Stimulated activated naive CD8-positive, alpha-beta T cell treated with anti-CD3 and anti-CD28 coated beads, Interleukin-15, Interleukin-2, amounts not matched to agents 100 ng/mL and 50 ng/mL, for 24 hours (primary cell): ENCODE measurements at regions not wholly inside any gene's neighbourhood (a gene's known extent, or its start where the extent isn't known, plus 50 kb on each side); places are given as distances from the start of the nearest gene placed in this dataset.

Experiments used
- H3K27ac Mint-ChIP-seq: one replicate; pipeline ENCODE4 v1.8.0; 2021; ENCODE audit warnings: mild to moderate bottlenecking, mixed read lengths
- H3K27me3 Mint-ChIP-seq: one replicate; pipeline ENCODE4 v1.8.0; 2021; ENCODE audit warnings: mixed read lengths
- H3K36me3 Mint-ChIP-seq: one replicate; pipeline ENCODE4 v1.8.0; 2021; ENCODE audit warnings: low read depth, mixed read lengths
- H3K4me1 Mint-ChIP-seq: one replicate; pipeline ENCODE4 v1.8.0; 2021; ENCODE audit warnings: low read depth, mixed read lengths
- H3K4me3 Mint-ChIP-seq: one replicate; pipeline ENCODE4 v1.8.0; 2021; ENCODE audit warnings: mild to moderate bottlenecking, mixed read lengths
- H3K9me3 Mint-ChIP-seq: one replicate; pipeline ENCODE4 v1.8.0; 2021; ENCODE audit warnings: mixed read lengths

DNA sequence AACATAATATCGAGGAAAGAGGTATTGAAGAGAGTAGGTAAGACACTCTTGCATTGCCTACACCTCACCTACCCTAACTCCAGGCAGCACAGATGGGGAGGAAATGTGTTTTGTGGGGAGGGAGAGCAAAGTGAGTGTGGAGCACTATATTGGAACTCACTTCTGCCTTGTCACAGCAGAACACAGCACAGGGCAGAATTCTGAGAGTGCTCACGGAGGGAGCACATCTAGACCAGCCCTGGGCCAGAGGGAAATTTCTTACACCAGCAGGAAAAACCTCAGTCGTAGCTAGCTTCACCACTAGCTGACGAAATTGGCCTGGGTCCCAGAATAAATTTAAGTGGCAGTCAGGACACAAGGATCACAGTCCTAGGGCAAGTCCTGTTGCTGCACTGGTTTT, 517.3 kb downstream of the TMA16 start:
- no peak overlapping the region for H3K27ac Mint-ChIP-seq
- no peaks in the 10 kb centered on the region for H3K27me3 Mint-ChIP-seq
- H3K9me3 Mint-ChIP-seq = no peaks in the 10 kb centered on the region
- no peaks in the 10 kb centered on the region for H3K4me1 Mint-ChIP-seq
- no peak overlapping the region for H3K4me3 Mint-ChIP-seq
- no peaks in the 10 kb centered on the region for H3K36me3 Mint-ChIP-seq

DNA sequence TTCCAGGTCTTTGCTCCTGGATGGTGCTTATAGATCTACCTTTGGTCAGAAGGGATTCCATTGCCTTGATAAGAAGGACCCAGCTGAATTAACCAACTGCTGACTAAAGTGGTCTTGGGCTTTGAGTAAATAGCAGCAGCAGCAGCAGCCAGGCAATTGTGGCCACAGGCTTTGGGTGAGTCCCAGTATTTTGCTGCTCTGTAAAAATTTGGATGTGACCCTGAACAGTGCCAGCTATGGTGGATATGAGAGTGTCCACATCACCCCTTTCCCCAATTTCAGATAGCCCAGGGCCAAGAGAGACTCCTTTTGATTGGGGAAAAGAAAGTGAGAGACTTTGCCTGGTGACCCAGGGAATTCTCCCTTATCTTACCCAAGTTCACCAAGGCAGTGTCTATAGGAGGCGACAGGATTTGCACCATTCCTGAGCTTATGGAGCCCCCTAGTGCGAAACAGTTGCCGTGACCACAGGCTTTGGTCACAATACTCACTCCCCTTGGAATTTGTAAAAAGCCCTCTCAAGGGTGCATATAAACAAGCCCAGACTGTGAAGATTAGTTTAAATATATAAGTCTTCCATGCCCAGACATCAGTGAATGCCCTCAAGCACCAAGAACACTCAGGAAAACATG, 518.0 kb downstream of the TMA16 start:
- H3K27ac Mint-ChIP-seq = no peak overlapping the region
- H3K36me3 Mint-ChIP-seq = no peaks in the 10 kb centered on the region
- H3K4me1 Mint-ChIP-seq = no peaks in the 10 kb centered on the region
- no peaks in the 10 kb centered on the region for H3K9me3 Mint-ChIP-seq
- H3K27me3 Mint-ChIP-seq = no peaks in the 10 kb centered on the region
- H3K4me3 Mint-ChIP-seq = no peak overlapping the region

DNA sequence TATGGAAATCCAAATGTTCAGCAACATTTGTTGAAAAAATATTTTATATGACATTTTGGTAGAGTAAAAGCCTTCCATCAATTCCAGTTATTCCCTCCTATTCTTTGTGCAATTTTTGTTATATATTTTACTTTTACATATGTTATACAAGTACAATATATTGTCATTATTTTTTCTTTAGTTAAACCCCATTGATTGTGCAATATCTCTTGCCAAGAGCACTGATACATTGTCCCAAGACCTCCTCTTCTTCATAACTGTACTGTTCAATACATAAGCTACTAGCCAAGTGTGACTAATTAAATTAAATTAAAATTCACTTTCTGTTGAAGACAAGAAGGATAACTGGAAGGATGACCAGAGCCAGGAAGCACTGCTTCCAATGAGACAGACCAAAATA, 527.5 kb downstream of the TMA16 start:
- Mint-ChIP-seq H3K4me1 (no peaks in the 10 kb centered on the region), H3K9me3 (no peaks in the 10 kb centered on the region), H3K27ac (no peak overlapping the region), H3K4me3 (no peak overlapping the region), H3K27me3 (no peaks in the 10 kb centered on the region), H3K36me3 (no peaks in the 10 kb centered on the region)

DNA sequence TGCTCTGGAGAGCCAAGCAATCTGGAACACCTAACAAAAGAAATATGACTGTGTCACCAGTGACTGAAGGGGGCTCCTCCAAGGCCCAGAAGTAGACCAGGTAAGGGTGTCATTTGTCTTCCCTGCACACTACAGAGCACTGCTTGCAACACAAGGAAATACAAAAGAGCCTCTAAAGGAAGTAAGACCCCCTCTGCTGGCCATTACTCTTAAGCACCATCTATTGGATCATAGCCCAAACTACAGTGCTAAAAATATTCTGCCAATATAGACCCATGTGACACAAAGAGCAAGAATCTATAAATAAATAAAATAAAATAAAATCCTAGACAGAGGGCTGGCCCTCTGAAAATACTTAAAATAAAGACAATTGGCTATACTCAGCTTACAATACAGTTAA, 528.7 kb downstream of the TMA16 start:
- Mint-ChIP-seq H3K27ac (no peak overlapping the region), H3K4me1 (no peaks in the 10 kb centered on the region), H3K4me3 (no peak overlapping the region), H3K9me3 (no peaks in the 10 kb centered on the region), H3K36me3 (no peaks in the 10 kb centered on the region), H3K27me3 (no peaks in the 10 kb centered on the region)

DNA sequence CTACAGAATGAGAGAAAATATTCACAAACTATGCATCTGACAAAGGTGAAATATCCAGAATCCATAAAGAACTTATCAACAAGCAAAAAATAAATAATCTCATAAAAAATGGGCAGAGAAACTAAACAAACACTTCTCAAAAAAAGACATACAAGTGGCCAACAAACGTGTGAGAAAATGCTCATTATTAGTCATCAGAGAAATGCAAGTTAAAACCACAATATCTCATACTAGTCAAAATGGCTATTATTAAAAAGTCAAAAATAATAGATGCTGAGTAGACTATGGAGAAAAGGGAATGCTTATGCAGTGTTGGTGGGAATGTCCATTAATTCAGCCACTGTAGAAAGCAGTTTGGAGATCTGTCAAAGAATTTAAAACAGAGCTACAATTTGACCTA, 533.3 kb downstream of the TMA16 start:
- Mint-ChIP-seq H3K36me3 (no peaks in the 10 kb centered on the region), H3K27ac (no peak overlapping the region), H3K9me3 (peaks cover 5% of the 10 kb centered on the region), H3K4me3 (no peak overlapping the region), H3K4me1 (no peaks in the 10 kb centered on the region), H3K27me3 (no peaks in the 10 kb centered on the region)

DNA sequence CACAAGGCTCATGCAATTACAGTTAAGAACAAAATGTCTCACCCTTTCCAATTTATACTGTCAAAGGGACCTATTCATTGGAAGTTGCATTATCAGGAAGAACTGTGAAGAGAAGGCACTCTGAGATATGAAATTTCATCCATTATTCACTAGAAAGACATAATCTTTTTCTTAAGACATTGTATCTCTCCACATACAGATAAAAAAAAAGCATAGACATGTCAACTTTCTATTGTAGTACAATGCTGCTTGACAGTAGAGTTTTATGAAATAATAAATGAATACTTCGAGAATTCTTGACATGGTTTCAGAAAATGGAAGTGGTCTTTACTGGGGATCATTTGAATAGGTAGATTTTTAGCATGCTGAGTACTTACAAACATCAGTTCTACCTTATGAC, 545.0 kb downstream of the TMA16 start:
- Mint-ChIP-seq H3K27ac (no peak overlapping the region), H3K27me3 (no peaks in the 10 kb centered on the region), H3K4me1 (no peaks in the 10 kb centered on the region), H3K9me3 (peaks cover 12% of the 10 kb centered on the region), H3K4me3 (no peak overlapping the region), H3K36me3 (no peaks in the 10 kb centered on the region)

DNA sequence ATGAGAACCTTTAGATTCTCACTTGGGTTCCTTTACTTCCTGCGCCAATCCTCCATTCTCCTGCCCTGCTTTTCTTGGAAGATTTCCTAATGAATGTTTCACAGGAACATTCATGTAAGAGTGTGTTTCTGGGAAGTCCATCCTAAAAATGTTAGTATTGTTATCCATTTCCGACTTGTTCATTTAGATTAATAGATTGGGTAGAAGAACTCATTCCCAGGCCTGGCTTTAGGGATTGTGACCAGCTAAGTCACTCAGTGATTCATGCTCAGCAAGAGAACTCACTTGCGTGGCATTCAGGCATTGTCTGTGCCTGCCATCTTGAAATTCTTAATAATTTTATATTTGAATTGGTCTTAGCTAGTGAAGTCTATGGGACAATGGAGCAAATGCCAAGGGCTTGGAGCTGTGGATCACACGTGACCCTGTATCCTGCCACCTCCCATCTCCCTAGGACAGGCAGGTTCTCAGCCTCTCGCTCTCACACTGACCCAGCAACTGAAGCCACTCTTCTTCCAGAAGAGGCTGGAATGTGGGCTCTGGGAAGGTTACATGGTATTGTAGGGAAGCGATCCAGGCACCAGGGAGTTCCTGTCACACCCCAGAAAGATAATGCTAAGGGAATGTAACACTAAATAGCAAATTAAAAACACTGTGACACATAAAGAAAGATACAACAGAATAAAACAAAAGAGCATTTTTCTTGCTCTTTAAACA, 562.1 kb downstream of the TMA16 start:
- Mint-ChIP-seq H3K4me3 (no peak overlapping the region), H3K36me3 (no peaks in the 10 kb centered on the region)

DNA sequence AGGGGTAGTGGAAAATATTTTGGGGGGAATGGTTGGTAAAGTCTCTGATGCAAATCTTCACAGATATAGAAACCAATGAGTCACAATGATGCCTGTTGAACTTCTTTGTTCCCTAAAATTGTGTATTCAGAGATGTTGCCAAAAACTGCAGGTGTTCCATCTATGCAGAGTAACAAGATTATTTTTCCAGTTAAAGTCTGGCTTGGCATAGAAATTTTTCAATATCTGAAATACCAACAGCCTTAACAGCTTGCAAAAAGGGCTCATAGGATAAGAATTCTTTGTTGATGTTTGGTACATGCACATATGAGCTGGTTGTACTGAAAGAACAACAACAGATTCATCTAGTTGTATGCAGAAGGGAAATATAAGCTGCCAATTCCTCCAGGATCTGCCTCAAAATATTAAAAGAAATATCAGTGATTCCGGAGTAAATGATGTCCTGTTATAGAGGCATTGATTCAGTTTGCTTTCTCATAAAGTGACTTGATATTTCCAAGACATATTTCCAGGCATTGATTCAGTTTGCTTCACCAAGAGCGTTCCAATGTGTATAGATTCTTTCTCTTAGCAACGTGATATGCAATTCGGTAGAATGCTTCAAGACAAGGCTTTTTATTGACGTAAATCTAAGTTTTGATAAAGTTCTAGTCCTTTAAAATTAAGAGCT, 564.4 kb downstream of the TMA16 start:
- Mint-ChIP-seq H3K27me3 (no peaks in the 10 kb centered on the region), H3K9me3 (no peaks in the 10 kb centered on the region), H3K4me3 (no peak overlapping the region), H3K36me3 (no peaks in the 10 kb centered on the region), H3K4me1 (no peaks in the 10 kb centered on the region), H3K27ac (no peak overlapping the region)

More for the DNA sequence above, 562.1 kb downstream of the TMA16 start:
- Mint-ChIP-seq H3K9me3 (no peaks in the 10 kb centered on the region), H3K27me3 (no peaks in the 10 kb centered on the region), H3K4me1 (no peaks in the 10 kb centered on the region), H3K27ac (no peak overlapping the region)

DNA sequence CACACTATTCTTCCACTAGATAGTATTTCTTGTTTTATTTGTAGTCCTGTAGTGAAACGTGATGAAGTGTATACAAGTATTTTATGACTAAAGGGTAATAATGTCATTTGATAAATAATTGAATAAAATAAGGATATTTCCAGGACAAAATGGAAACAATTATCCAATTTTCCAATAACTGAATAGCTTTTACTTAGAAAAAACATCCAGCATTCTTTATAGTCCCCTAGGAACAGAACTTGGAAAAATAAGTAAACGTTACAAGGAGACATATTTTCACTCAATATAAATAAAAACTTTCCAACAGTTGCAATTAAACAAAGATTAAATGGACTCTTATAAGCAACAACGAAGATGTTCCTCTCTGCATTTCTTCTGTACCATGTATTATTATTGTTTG, 566.0 kb downstream of the TMA16 start:
- H3K36me3 Mint-ChIP-seq = no peaks in the 10 kb centered on the region
- H3K27ac Mint-ChIP-seq = no peak overlapping the region
- H3K4me3 Mint-ChIP-seq = no peak overlapping the region
- no peaks in the 10 kb centered on the region for H3K9me3 Mint-ChIP-seq
- no peaks in the 10 kb centered on the region for H3K27me3 Mint-ChIP-seq
- no peaks in the 10 kb centered on the region for H3K4me1 Mint-ChIP-seq

DNA sequence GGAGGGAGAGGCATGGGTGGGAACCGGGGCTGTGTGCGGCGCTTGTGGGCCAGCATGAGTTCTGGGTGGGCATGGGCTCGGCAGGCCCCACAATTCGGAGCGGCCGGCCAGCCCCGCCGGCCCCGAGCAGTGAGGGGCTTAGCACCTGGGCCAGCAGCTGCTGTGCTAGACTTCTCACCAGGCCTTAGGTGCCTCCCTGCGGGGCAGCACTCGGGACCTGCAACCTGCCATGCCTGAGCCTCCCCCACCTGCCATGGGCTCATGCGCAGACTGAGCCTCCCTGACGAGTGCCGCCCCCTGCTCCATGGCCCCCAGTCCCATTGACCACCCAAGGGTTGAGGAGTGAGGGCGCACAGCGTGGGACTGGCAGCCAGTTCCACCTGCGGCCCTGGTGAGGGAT, 573.9 kb downstream of the TMA16 start:
- Mint-ChIP-seq H3K27me3 (no peaks in the 10 kb centered on the region), H3K9me3 (peaks cover 13% of the 10 kb centered on the region), H3K4me3 (no peak overlapping the region), H3K4me1 (no peaks in the 10 kb centered on the region), H3K27ac (no peak overlapping the region), H3K36me3 (no peaks in the 10 kb centered on the region)

DNA sequence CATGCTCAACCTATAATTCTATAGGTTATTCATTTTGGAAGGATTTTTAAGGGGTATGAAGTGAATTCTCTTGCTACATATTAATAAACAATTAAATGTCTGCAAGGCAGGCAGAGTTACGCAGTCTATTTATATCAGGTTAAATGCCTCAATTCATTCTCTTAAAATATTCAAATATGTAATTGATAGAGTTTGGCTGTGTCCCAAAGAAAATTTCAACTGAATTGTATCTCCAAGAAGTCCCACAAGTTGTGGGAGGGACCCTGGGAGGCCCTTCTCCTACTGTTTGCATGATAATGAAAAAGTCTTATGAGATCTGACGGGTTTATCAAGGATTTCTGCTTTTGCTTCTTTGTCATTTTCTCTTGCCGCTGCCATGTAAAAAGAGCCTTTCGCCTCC, 576.1 kb downstream of the TMA16 start:
- peaks cover 13% of the 10 kb centered on the region for H3K9me3 Mint-ChIP-seq

DNA sequence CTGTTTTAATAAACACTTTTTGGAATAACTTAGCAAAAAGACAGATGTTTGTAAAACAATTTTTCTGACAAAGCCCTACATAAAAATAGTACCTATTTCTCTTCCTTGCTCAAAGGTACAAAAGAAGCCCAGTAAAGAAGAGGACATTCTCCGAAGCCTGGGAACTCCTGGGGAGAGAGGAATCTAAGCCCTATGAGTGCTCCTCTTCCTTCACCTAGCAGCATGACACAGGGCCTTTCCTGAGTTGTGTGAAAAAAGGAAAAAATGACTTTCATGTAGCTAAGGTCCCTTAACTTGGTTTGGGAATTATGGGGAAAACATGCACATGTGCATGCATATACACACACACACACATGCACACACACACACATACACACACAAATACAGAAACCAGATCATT, 586.9 kb downstream of the TMA16 start:
- no peak overlapping the region for H3K4me3 Mint-ChIP-seq
- H3K27ac Mint-ChIP-seq = no peak overlapping the region
- H3K36me3 Mint-ChIP-seq = no peaks in the 10 kb centered on the region
- no peaks in the 10 kb centered on the region for H3K4me1 Mint-ChIP-seq
- no peaks in the 10 kb centered on the region for H3K9me3 Mint-ChIP-seq
- no peaks in the 10 kb centered on the region for H3K27me3 Mint-ChIP-seq

More for the DNA sequence above, 576.1 kb downstream of the TMA16 start:
- no peaks in the 10 kb centered on the region for H3K27me3 Mint-ChIP-seq
- H3K4me1 Mint-ChIP-seq = no peaks in the 10 kb centered on the region
- no peak overlapping the region for H3K27ac Mint-ChIP-seq
- H3K36me3 Mint-ChIP-seq = no peaks in the 10 kb centered on the region
- H3K4me3 Mint-ChIP-seq = no peak overlapping the region

DNA sequence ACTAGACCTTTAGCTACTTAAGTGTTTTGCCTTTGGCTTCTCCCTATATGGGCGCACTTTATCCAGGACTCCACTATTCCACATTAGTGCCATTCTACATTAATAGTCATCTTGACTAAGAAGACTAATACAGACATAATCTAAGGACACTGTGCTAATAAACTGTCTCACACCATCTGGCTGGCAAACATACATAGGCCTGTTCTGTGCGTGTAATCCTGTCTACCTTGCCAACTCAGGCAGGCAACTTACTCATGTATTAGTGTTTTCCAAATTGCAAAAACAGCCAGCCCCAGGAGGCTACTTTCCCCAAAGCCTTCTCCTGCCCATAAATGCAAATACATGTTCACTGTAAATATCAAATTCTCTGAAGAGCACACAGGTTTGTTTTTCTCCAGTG, 587.3 kb downstream of the TMA16 start:
- Mint-ChIP-seq H3K9me3 (no peaks in the 10 kb centered on the region), H3K36me3 (no peaks in the 10 kb centered on the region), H3K4me3 (no peak overlapping the region), H3K27ac (no peak overlapping the region), H3K27me3 (no peaks in the 10 kb centered on the region), H3K4me1 (no peaks in the 10 kb centered on the region)

DNA sequence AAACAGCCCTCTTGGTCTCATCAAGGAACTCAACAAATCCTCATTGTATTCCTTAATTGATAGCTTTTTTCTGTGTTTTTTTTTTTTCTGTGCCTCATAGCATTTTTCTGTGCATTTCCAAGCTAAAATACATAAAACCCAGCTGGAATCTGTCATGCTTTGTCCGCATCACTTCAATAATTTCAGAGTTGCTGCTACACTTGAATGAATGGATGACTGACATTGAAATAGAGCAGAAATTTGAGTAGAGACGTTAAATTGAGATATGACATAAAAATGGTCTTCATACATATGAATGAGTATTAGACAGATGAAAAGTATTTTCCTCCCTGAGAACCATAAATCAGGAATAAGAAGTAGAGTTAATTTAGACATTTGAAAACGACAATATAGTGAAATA, 593.2 kb downstream of the TMA16 start:
- H3K9me3 Mint-ChIP-seq = no peaks in the 10 kb centered on the region
- H3K27ac Mint-ChIP-seq = no peak overlapping the region
- H3K4me3 Mint-ChIP-seq = no peak overlapping the region
- H3K36me3 Mint-ChIP-seq = no peaks in the 10 kb centered on the region
- no peaks in the 10 kb centered on the region for H3K27me3 Mint-ChIP-seq
- H3K4me1 Mint-ChIP-seq = no peaks in the 10 kb centered on the region

DNA sequence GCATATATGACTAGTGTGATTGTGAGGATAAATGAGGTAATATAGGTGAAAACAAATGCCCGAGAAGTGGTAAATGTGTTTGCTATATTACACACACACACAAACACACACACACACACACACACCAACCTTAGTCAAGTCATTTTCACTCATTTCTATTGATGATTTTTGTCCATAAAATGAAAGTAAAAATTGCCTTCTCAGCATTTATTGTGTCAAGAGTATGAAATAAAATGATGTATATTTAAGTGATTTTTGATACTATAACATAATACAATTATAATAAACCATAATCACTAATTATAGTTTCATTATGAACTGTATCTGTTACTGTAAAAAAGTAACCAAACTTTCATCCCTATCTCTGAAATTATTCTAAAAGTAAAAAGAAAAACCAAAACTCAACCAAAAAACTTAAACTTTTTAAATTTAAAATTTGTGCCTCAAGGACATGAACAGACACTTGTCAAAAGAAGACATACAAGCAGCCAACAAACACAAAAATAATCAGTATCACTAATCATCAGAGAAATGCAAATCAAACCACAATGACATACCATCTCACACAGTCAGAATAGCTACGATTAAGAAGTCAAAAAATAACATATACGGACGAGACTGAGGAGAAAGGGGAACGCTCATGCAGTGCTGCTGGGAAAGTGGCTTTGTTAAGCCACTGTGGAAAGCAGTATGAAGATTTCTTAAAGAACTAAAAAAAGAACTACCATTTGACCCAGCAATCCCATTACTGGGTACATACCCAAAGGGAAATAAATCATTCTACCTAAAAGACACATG, 601.0 kb downstream of the TMA16 start:
- H3K9me3 Mint-ChIP-seq = peaks cover 9% of the 10 kb centered on the region
- no peaks in the 10 kb centered on the region for H3K4me1 Mint-ChIP-seq

More for the DNA sequence above, 601.0 kb downstream of the TMA16 start:
- H3K4me3 Mint-ChIP-seq = no peak overlapping the region
- H3K36me3 Mint-ChIP-seq = no peaks in the 10 kb centered on the region
- no peak overlapping the region for H3K27ac Mint-ChIP-seq
- no peaks in the 10 kb centered on the region for H3K27me3 Mint-ChIP-seq
